A673 (cell line): ENCODE measurements at regions not wholly inside any gene's neighbourhood (a gene's known extent, or its start where the extent isn't known, plus 50 kb on each side); places are given as distances from the start of the nearest gene placed in this dataset.

Experiments used
- EZH2 ChIP-seq: fragments of 200-600 bp; sonication (generic); IDR thresholded peaks from 2 replicates; pipeline ENCODE4 v1.6.1; 2017; ENCODE audit warnings: borderline replicate concordance, low read depth, mild to moderate bottlenecking, mixed read lengths, antibody characterized with exemption, low read length; ENCODE audit not compliant: poor library complexity, severe bottlenecking
- TF ChIP-seq, protein P1 (sequence below): fragments of 300-800, 200-600 bp; sonication (generic); conservative IDR thresholded peaks from 2 replicates; pipeline ENCODE4 v1.5.1; 2017; ENCODE audit warnings: low read depth, mild to moderate bottlenecking, antibody characterized with exemption, low read length, moderate library complexity, mixed read lengths

- TF ChIP-seq, protein P1, sequence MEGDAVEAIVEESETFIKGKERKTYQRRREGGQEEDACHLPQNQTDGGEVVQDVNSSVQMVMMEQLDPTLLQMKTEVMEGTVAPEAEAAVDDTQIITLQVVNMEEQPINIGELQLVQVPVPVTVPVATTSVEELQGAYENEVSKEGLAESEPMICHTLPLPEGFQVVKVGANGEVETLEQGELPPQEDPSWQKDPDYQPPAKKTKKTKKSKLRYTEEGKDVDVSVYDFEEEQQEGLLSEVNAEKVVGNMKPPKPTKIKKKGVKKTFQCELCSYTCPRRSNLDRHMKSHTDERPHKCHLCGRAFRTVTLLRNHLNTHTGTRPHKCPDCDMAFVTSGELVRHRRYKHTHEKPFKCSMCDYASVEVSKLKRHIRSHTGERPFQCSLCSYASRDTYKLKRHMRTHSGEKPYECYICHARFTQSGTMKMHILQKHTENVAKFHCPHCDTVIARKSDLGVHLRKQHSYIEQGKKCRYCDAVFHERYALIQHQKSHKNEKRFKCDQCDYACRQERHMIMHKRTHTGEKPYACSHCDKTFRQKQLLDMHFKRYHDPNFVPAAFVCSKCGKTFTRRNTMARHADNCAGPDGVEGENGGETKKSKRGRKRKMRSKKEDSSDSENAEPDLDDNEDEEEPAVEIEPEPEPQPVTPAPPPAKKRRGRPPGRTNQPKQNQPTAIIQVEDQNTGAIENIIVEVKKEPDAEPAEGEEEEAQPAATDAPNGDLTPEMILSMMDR, result no peak
- no peak for TF ChIP-seq EZH2
These were observed 111.0 kb downstream of the DHX15 start for GRCh38 chr4:24473309-24473721.
